Progenitor cell of endocrine pancreas (in vitro differentiated cells): ENCODE measurements at regions not wholly inside any gene's neighbourhood (a gene's known extent, or its start where the extent isn't known, plus 50 kb on each side); places are given as distances from the start of the nearest gene placed in this dataset.
"Not testable (repeated sequence)": the region's sequence is repeated elsewhere in the genome, so short reads cannot be mapped to it uniquely, and the experiment has no call there.

Source experiments
- DNase-seq: peaks from one replicate; pipeline ENCODE4 v3.0.0; 2021; ENCODE audit warnings: low spot score; ENCODE audit not compliant: unreplicated experiment
- H3K27ac Mint-ChIP-seq: 2 replicates; pipeline ENCODE4 v1.8.0; 2021; ENCODE audit warnings: mild to moderate bottlenecking, moderate library complexity, mixed read lengths
- H3K27me3 Mint-ChIP-seq: 2 replicates; pipeline ENCODE4 v1.8.0; 2021; ENCODE audit warnings: mixed read lengths
- H3K36me3 Mint-ChIP-seq: 2 replicates; pipeline ENCODE4 v1.8.0; 2022; ENCODE audit warnings: mixed read lengths; ENCODE audit not compliant: insufficient read depth
- H3K4me1 Mint-ChIP-seq: 2 replicates; pipeline ENCODE4 v1.8.0; 2021; ENCODE audit warnings: low read depth, mixed read lengths
- H3K4me3 Mint-ChIP-seq: 2 replicates; pipeline ENCODE4 v1.8.0; 2021; ENCODE audit warnings: low read depth, mild to moderate bottlenecking, moderate library complexity, mixed read lengths
- H3K9me3 Mint-ChIP-seq: 2 replicates; pipeline ENCODE4 v1.8.0; 2021; ENCODE audit warnings: low read depth, mixed read lengths
- CTCF ChIP-seq: fragments of 200-600 bp; sonication (generic); IDR thresholded peaks from one replicate; pipeline ENCODE4 v1.5.0; 2021; ENCODE audit warnings: antibody characterized with exemption, mild to moderate bottlenecking; ENCODE audit not compliant: unreplicated experiment

DNA sequence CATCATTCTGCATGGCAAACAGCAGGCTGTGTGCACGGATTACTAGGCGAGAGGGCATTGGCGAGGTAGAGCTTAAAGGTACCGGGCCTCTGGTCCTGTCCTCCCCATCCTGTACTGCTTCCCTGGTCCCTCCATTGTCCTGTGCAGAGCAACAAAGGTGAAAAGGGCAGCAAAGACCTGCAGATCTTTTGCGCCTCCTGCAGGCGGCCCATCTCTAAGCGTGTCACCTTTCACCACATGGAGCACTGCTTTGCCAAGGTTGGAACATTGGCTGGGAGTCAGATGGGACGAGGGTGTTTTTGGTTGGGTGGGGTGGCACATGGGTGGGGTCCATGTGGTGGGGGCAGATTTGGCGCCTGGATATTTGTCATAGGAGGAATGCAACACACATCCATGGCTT, 64.7 kb upstream of the UXT start:
- no peak overlapping the region for H3K4me3 Mint-ChIP-seq
- peaks cover 8% of the 10 kb centered on the region for H3K27me3 Mint-ChIP-seq
- TF ChIP-seq CTCF: no peak
- H3K27ac Mint-ChIP-seq: no peak overlapping the region
- DNase-seq: no peak
- no peaks in the 10 kb centered on the region for H3K4me1 Mint-ChIP-seq
- peaks cover 28% of the 10 kb centered on the region for H3K9me3 Mint-ChIP-seq
- no peaks in the 10 kb centered on the region for H3K36me3 Mint-ChIP-seq

GRCh38 chrX:47723083-47723482, 64.1 kb upstream of the UXT start:
- Mint-ChIP-seq H3K9me3 (peaks cover 28% of the 10 kb centered on the region), H3K4me3 (no peak overlapping the region), H3K36me3 (no peaks in the 10 kb centered on the region), H3K27me3 (peaks cover 8% of the 10 kb centered on the region), H3K27ac (no peak overlapping the region), H3K4me1 (no peaks in the 10 kb centered on the region)
- no peak for DNase-seq
- no peak for TF ChIP-seq CTCF

GRCh38 chrX:47722260-47722659, 63.3 kb upstream of the UXT start:
- Mint-ChIP-seq H3K9me3 (peaks cover 28% of the 10 kb centered on the region), H3K27me3 (peaks cover 8% of the 10 kb centered on the region), H3K4me1 (no peaks in the 10 kb centered on the region), H3K27ac (no peak overlapping the region), H3K4me3 (no peak overlapping the region), H3K36me3 (no peaks in the 10 kb centered on the region)
- TF ChIP-seq CTCF: no peak
- DNase-seq: no peak

DNA sequence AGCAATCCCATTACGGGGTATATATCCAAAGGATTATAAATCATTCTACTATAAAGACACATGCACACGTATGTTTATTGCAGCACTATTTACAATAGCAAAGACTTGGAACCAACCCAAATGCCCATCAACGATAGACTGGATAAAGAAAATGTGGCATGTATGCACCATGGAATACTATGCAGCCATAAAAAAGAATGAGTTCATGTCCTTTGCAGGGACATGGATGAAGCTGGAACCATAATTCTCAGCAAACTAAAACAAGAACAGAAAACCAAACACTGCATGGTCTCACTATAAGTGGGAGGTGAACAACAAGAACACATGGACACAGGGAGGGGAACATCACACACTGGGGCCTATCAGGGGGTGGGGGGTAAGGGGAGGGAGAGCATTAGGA, 56.1 kb upstream of the UXT start:
- H3K9me3 Mint-ChIP-seq: peaks cover 13% of the 10 kb centered on the region
- not testable (repeated sequence) for DNase-seq, H3K4me3 Mint-ChIP-seq, H3K27ac Mint-ChIP-seq, H3K27me3 Mint-ChIP-seq, H3K36me3 Mint-ChIP-seq
- peaks cover 11% of the 10 kb centered on the region for H3K4me1 Mint-ChIP-seq

DNA sequence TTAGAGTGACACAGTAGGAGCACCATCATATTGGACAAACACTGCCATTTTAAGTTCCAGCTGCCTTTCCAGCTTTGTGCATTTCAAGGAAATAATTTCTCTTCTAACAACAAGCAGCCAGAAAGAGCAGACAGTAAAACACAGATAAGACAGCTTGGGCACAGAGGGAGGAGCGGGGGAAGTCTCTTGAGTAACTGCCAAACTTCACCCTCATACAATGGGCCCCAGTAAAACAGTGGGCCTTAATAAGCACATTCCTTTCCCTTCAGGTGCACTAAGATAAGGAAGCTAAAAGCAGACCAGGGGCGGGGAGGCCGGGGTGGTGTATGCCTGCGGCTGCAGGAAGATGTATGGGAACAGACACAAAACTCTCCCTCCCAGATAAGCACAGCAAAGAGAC, 53.7 kb upstream of the UXT start:
- not testable (repeated sequence) for DNase-seq, H3K4me3 Mint-ChIP-seq, H3K27ac Mint-ChIP-seq, H3K9me3 Mint-ChIP-seq, H3K27me3 Mint-ChIP-seq, H3K36me3 Mint-ChIP-seq
- H3K4me1 Mint-ChIP-seq: peaks cover 11% of the 10 kb centered on the region

DNA sequence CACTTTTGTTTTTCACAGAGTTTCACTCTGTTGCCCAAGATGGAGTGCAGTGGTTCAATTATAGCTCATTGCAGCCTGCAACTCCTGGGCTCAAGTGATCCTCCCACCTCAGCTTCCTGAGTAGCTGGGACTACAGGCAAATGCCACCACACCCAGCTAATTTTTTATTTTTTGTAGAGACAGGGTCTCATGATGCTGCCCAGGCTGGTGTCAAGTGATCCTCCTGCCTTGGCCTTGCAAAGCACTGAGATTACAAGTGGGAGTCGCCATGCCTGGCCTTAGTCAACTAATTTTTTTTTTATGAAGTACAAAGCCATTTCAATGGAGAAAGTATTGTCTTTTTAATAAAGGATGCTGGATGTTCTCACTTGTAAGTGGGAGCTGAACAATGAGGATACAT, 51.3 kb upstream of the UXT start:
- Mint-ChIP-seq H3K27ac (no peak overlapping the region), H3K9me3 (peaks cover 9% of the 10 kb centered on the region), H3K27me3 (no peaks in the 10 kb centered on the region), H3K4me3 (no peak overlapping the region), H3K36me3 (no peaks in the 10 kb centered on the region), H3K4me1 (peaks cover 11% of the 10 kb centered on the region)
- no peak for DNase-seq
- TF ChIP-seq CTCF: no peak
